H1 (cell line): ENCODE measurements at regions not wholly inside any gene's neighbourhood (a gene's known extent, or its start where the extent isn't known, plus 50 kb on each side); places are given as distances from the start of the nearest gene placed in this dataset.

ENCODE experiments used
- CTCF ChIA-PET: fragments of 300-600 bp; sonication (Branson Sonifier 250); formaldehyde crosslinking; loops from one replicate; lab custom pipeline; 2021; ENCODE audit not compliant: partially characterized antibody; lab: Charles Lee
- POLR2A ChIA-PET: fragments of 300-600 bp; sonication (Branson Sonifier 250); formaldehyde crosslinking; loops from one replicate; lab custom pipeline; 2021; ENCODE audit warnings: inconsistent platforms; ENCODE audit not compliant: partially characterized antibody; lab: Charles Lee
- DNase-seq, 2 experiments: peaks; one replicate each; pipeline versions ENCODE4 v3.0.0 to v3.0.0-alpha.2; 2010 to 2022; ENCODE audit warnings: low spot score in 2 of 2, low read depth in 1 of 2, mixed read lengths in 1 of 2
- FAIRE-seq: peaks from 2 replicates; lab custom pipeline; 2011; peaks lifted over from hg19 to GRCh38; lab: Jason Lieb, UNC
- H2AFZ ChIP-seq: 2 replicates; pipeline ENCODE4 v1.8.1; 2012; ENCODE audit warnings: low read length, inconsistent platforms
- H2AK5ac ChIP-seq: 2 replicates; pipeline ENCODE4 v1.6.1; 2013; ENCODE audit warnings: low read depth, low read length
- H2BK120ac ChIP-seq: replicated peaks from 2 replicates; pipeline ENCODE3; 2013; ENCODE audit warnings: low read depth, low read length, inconsistent platforms
- H2BK12ac ChIP-seq: 2 replicates; pipeline ENCODE4 v1.6.1; 2013; ENCODE audit warnings: low read depth, low read length
- H2BK15ac ChIP-seq: 2 replicates; pipeline ENCODE4 v1.6.1; 2013; ENCODE audit warnings: low read length
- H2BK20ac ChIP-seq: 2 replicates; pipeline ENCODE4 v1.6.1; 2013; ENCODE audit warnings: low read length
- H2BK5ac ChIP-seq: 2 replicates; pipeline ENCODE4 v1.6.1; 2013; ENCODE audit warnings: low read depth, low read length
- H3K14ac ChIP-seq: 2 replicates; pipeline ENCODE4 v1.6.1; 2013; ENCODE audit warnings: inconsistent platforms; ENCODE audit not compliant: insufficient read length
- H3K18ac ChIP-seq: 2 replicates; pipeline ENCODE4 v1.6.1; 2013; ENCODE audit warnings: low read length; ENCODE audit errors: extremely low read depth
- H3K23ac ChIP-seq: 2 replicates; pipeline ENCODE4 v1.6.1; 2013; ENCODE audit warnings: inconsistent platforms; ENCODE audit not compliant: insufficient read length
- H3K23me2 ChIP-seq: 2 replicates; pipeline ENCODE4 v1.6.1; 2013; ENCODE audit warnings: low read depth, low read length
- H3K27ac ChIP-seq: 2 replicates; pipeline ENCODE4 v1.6.1; 2011; ENCODE audit warnings: low read depth, low read length, inconsistent platforms
- H3K27me3 ChIP-seq, 4 experiments: replicated peaks in 1 of 4; 1 replicate in 1 of 4; 2 replicates in 3 of 4; pipeline versions ENCODE4 v1.6.1 to v1.8.1; 2011 to 2013; ENCODE audit warnings: low read length in 3 of 4, mild to moderate bottlenecking in 3 of 4, inconsistent platforms in 2 of 4, mixed read lengths in 2 of 4, moderate library complexity in 1 of 4; ENCODE audit not compliant: control insufficient read depth in 3 of 4, insufficient read depth in 3 of 4; ENCODE audit errors: extremely low read depth in 1 of 4
- H3K36me3 ChIP-seq, 4 experiments: 2 replicates each; pipeline versions ENCODE4 v1.6.1 to v1.8.1; 2011 to 2013; ENCODE audit warnings: mild to moderate bottlenecking in 4 of 4, low read length in 3 of 4, moderate library complexity in 2 of 4, control low read depth in 1 of 4, inconsistent platforms in 1 of 4; ENCODE audit not compliant: insufficient read depth in 4 of 4, control insufficient read depth in 2 of 4
- H3K4ac ChIP-seq: replicated peaks from 2 replicates; pipeline ENCODE3; 2013; ENCODE audit warnings: low read length, low read depth, mixed read lengths, inconsistent platforms; ENCODE audit not compliant: insufficient read length
- H3K4me1 ChIP-seq, 4 experiments: replicated peaks in 1 of 4; 1 replicate in 1 of 4; 2 replicates in 3 of 4; pipeline versions ENCODE4 v1.6.1 to v1.8.1; 2011 to 2013; ENCODE audit warnings: low read length in 3 of 4, inconsistent platforms in 2 of 4, mixed read lengths in 1 of 4; ENCODE audit not compliant: insufficient read depth in 4 of 4, control insufficient read depth in 3 of 4
- H3K4me2 ChIP-seq, 2 experiments: 2 replicates each; pipeline versions ENCODE4 v1.6.1 to v1.8.1; 2011 to 2013; ENCODE audit warnings: low read depth in 2 of 2, low read length in 2 of 2, control low read depth in 1 of 2, inconsistent platforms in 1 of 2, mild to moderate bottlenecking in 1 of 2; ENCODE audit not compliant: insufficient read depth in 1 of 2
- H3K4me3 ChIP-seq, 4 experiments: fragments of 200-600, 300-600 bp in 1 of 4; sonication (generic), shearing (Covaris generic), sonication (Bioruptor Twin) in 1 of 4; 2 replicates each; pipeline versions ENCODE4 v1.5.1 to v1.8.1; 2011 to 2016; ENCODE audit warnings: low read length in 4 of 4, low read depth in 3 of 4, control low read depth in 2 of 4, inconsistent platforms in 2 of 4, mild to moderate bottlenecking in 2 of 4, mixed read lengths in 1 of 4, moderate library complexity in 1 of 4; ENCODE audit not compliant: insufficient read depth in 2 of 4; ENCODE audit errors: extremely low read depth in 1 of 4
- H3K56ac ChIP-seq: replicated peaks from 2 replicates; pipeline ENCODE3; 2013; ENCODE audit warnings: low read depth, mild to moderate bottlenecking, mixed read lengths, low read length, inconsistent platforms; ENCODE audit not compliant: insufficient read length
- H3K79me1 ChIP-seq: 2 replicates; pipeline ENCODE4 v1.6.1; 2013; ENCODE audit warnings: low read depth, low read length, control low read depth
- H3K79me2 ChIP-seq, 2 experiments: 2 replicates each; pipeline versions ENCODE4 v1.6.1 to v1.8.1; 2012 to 2013; ENCODE audit warnings: low read length in 2 of 2, mild to moderate bottlenecking in 2 of 2, inconsistent platforms in 1 of 2; ENCODE audit not compliant: insufficient read depth in 2 of 2, control insufficient read depth in 1 of 2
- H3K9ac ChIP-seq, 4 experiments: replicated peaks in 1 of 4; 1 replicate in 1 of 4; 2 replicates in 3 of 4; pipeline versions ENCODE4 v1.6.1 to v1.8.1; 2011 to 2013; ENCODE audit warnings: low read depth in 3 of 4, low read length in 3 of 4, control low read depth in 2 of 4, mild to moderate bottlenecking in 2 of 4, moderate library complexity in 2 of 4, inconsistent platforms in 1 of 4; ENCODE audit errors: extremely low read depth in 1 of 4
- H3K9me3 ChIP-seq, 2 experiments: 2 replicates each; pipeline versions ENCODE4 v1.6.1 to v1.8.1; 2012 to 2013; ENCODE audit warnings: mild to moderate bottlenecking in 2 of 2, moderate library complexity in 2 of 2, control low read depth in 1 of 2, inconsistent platforms in 1 of 2, low read depth in 1 of 2, low read length in 1 of 2, mixed read lengths in 1 of 2; ENCODE audit not compliant: insufficient read depth in 2 of 2
- H4K20me1 ChIP-seq, 2 experiments: replicated peaks in 1 of 2; 2 replicates each; pipeline versions ENCODE3 to v1.8.1; 2011 to 2013; ENCODE audit warnings: inconsistent platforms in 2 of 2, low read length in 2 of 2, mild to moderate bottlenecking in 1 of 2; ENCODE audit not compliant: insufficient read depth in 2 of 2, control insufficient read depth in 1 of 2
- H4K5ac ChIP-seq: 2 replicates; pipeline ENCODE4 v1.6.1; 2013; ENCODE audit warnings: low read length, low read depth, mixed read lengths, inconsistent platforms; ENCODE audit not compliant: insufficient read length
- H4K8ac ChIP-seq: 2 replicates; pipeline ENCODE4 v1.8.0; 2013; ENCODE audit warnings: mild to moderate bottlenecking, moderate library complexity, low read length, inconsistent platforms; ENCODE audit not compliant: insufficient read depth; ENCODE audit errors: extremely low read depth
- H4K91ac ChIP-seq: replicated peaks from 2 replicates; pipeline ENCODE3; 2013; ENCODE audit warnings: low read length, mixed read lengths, inconsistent platforms; ENCODE audit not compliant: insufficient read length
- EP300 ChIP-seq, 2 experiments: IDR thresholded peaks; 1 replicate in 1 of 2; 2 replicates in 1 of 2; pipeline ENCODE4 v1.6.1; 2011 to 2012; ENCODE audit warnings: low read depth in 2 of 2, low read length in 2 of 2, mild to moderate bottlenecking in 2 of 2, borderline replicate concordance in 1 of 2, inconsistent platforms in 1 of 2, moderate library complexity in 1 of 2
- JUN ChIP-seq: IDR thresholded peaks from 2 replicates; pipeline ENCODE4 v1.6.1; 2011; ENCODE audit warnings: low read depth, mild to moderate bottlenecking, improper control_type of control experiment, low read length
- MAFK ChIP-seq: IDR thresholded peaks from 2 replicates; pipeline ENCODE4 v1.6.1; 2012; ENCODE audit warnings: low read depth, mild to moderate bottlenecking, improper control_type of control experiment, low read length
- RAD21 ChIP-seq, 2 experiments: IDR thresholded peaks in 1 of 2; conservative IDR thresholded peaks in 1 of 2; 2 replicates each; pipeline ENCODE4 v1.6.1; 2011; ENCODE audit warnings: low read depth in 2 of 2, low read length in 2 of 2, improper control_type of control experiment in 1 of 2, inconsistent platforms in 1 of 2, mild to moderate bottlenecking in 1 of 2, moderate library complexity in 1 of 2
- WGBS, 2 experiments: shearing (Covaris generic) in 1 of 2; methylation state at CpG; one replicate each; pipeline versions ENCODE4 v1.1.6 to v1.1.7; 2013 to 2015; ENCODE audit warnings: low lambda C conversion rate in 2 of 2, mixed read lengths in 2 of 2, inconsistent platforms in 1 of 2, low coverage in 1 of 2, missing lambda C conversion rate in 1 of 2; ENCODE audit not compliant: insufficient replicate concordance in 2 of 2, insufficient coverage in 1 of 2, insufficient read length in 1 of 2; ENCODE audit errors: extremely low coverage in 1 of 2, missing lambda C conversion rate in 1 of 2; 5-methylcytosine and 5-hydroxymethylcytosine counted together
- TF ChIP-seq, protein P1 (sequence below), 3 experiments: IDR thresholded peaks; 1 replicate in 2 of 3; 2 replicates in 1 of 3; pipeline versions ENCODE4 v1.5.1 to v1.6.1; 2011; ENCODE audit warnings: low read length in 3 of 3, mild to moderate bottlenecking in 3 of 3, inconsistent platforms in 2 of 3, low read depth in 1 of 3, moderate library complexity in 1 of 3; ENCODE audit not compliant: insufficient read depth in 1 of 3; ENCODE audit errors: control extremely low read depth in 1 of 3
- TF ChIP-seq, protein P2 (sequence below): IDR thresholded peaks from 2 replicates; pipeline ENCODE4 v1.6.1; 2012; ENCODE audit warnings: inconsistent platforms

DNA sequence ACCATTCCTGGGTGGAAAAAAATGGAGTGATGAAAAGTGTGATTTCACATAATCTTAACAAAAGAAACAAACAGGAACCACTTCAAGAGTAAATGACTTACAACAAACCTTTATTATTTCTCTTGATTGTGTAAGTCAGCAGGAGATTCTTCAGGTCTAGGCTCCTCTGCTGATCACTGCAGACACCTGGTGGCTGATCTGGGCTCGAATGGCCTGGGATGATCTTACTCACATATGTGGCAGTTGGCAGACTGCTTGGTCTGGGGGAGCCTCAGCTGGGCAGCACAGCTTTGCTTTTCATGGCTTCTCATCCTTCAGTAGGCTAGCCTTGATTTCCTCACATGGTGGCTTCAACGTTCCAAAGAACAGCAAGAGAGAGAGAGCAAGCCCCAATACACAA, 215.4 kb upstream of the PRICKLE1 start:
- Histone ChIP-seq H3K9ac (no peak overlapping the region; a peak in 1 of 7 replicates), H2BK12ac (no peak overlapping the region), H3K27ac (no peak overlapping the region), H2AK5ac (no peak overlapping the region), H4K20me1 (no peaks in the 10 kb centered on the region), H3K4me2 (no peak overlapping the region), H4K8ac (no peak overlapping the region), H2BK120ac (no peak overlapping the region), H4K91ac (no peak overlapping the region), H2BK5ac (0 out of 2 replicates have a peak overlapping the region, but pooled peaks have one; percentile 8), H3K79me1 (no peaks in the 10 kb centered on the region), H3K36me3 (no peaks in the 10 kb centered on the region), H3K4ac (no peak overlapping the region), H3K23me2 (no peaks in the 10 kb centered on the region), H3K18ac (no peak overlapping the region), H3K56ac (no peak overlapping the region), H2AFZ (no peak overlapping the region), H3K79me2 (no peaks in the 10 kb centered on the region), H3K9me3 (no peaks in the 10 kb centered on the region), H2BK20ac (no peak overlapping the region), H3K14ac (no peak overlapping the region), H4K5ac (no peak overlapping the region), H3K27me3 (no peaks in the 10 kb centered on the region; a peak in 1 of 7 replicates), H3K23ac (no peak overlapping the region), H2BK15ac (no peak overlapping the region), H3K4me1 (peaks cover 0 to 10% (median 4%) of the 10 kb centered on the region in 4 experiments; a peak in 4 of 7 replicates), H3K4me3 (no peak overlapping the region)
- FAIRE-seq (no peak), DNase-seq (peak in 1 of 2 experiments; percentile 9)
- WGBS, 2 experiments, result 90% methylated on average over 2 of the region's 2 CpGs; no CpG with 5 or more reads in 1 of the 2 experiments
- ChIA-PET CTCF (interaction anchor here (0.9 to 1.1 kb wide), 2 partner anchors 15 to 153 kb away, joined by 3 to 5 read pairs; no protein-coding TSS in a partner anchor), POLR2A (no interaction called here)
- TF ChIP-seq, protein P1, sequence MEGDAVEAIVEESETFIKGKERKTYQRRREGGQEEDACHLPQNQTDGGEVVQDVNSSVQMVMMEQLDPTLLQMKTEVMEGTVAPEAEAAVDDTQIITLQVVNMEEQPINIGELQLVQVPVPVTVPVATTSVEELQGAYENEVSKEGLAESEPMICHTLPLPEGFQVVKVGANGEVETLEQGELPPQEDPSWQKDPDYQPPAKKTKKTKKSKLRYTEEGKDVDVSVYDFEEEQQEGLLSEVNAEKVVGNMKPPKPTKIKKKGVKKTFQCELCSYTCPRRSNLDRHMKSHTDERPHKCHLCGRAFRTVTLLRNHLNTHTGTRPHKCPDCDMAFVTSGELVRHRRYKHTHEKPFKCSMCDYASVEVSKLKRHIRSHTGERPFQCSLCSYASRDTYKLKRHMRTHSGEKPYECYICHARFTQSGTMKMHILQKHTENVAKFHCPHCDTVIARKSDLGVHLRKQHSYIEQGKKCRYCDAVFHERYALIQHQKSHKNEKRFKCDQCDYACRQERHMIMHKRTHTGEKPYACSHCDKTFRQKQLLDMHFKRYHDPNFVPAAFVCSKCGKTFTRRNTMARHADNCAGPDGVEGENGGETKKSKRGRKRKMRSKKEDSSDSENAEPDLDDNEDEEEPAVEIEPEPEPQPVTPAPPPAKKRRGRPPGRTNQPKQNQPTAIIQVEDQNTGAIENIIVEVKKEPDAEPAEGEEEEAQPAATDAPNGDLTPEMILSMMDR (IDR thresholded peaks at IDR 0.05; ENCODE audit: control extremely low read depth in 1 of 3, insufficient read depth in 1 of 3, low read depth in 1 of 3, low read length in 3 of 3), result peak in 2 of 3 experiments; percentile 23 to 34; a peak in 3 of 4 replicates
- no peak for TF ChIP-seq EP300 (IDR thresholded peaks at IDR 0.05; ENCODE audit: borderline replicate concordance in 1 of 2, low read depth in 2 of 2, low read length in 2 of 2)
- TF ChIP-seq JUN, result no peak
- TF ChIP-seq RAD21 (IDR thresholded peaks at IDR 0.05 in 1 of 2, conservative IDR thresholded peaks at IDR 0.05 in 1 of 2; ENCODE audit: low read depth in 2 of 2, low read length in 2 of 2), result peak; percentile 44 to 55
- no peak for TF ChIP-seq MAFK
- TF ChIP-seq, protein P2, sequence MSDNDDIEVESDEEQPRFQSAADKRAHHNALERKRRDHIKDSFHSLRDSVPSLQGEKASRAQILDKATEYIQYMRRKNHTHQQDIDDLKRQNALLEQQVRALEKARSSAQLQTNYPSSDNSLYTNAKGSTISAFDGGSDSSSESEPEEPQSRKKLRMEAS, result 0 out of 2 replicates have a peak, but pooled peaks have one; percentile 15
